ENCODE measurements at regions not wholly inside any gene's neighbourhood (a gene's known extent, or its start where the extent isn't known, plus 50 kb on each side); places are given as distances from the start of the nearest gene placed in this dataset.

GRCh38 chr11:80529726-80530125 is 1088.9 kb upstream of the TENM4 start:
- TF ChIP-seq CTCF (IDR thresholded peaks at IDR 0.05 in 2 of 3, conservative IDR thresholded peaks at IDR 0.05 in 1 of 3; ENCODE audit: control insufficient read depth in 2 of 3, extremely low read depth in 1 of 3, insufficient read depth in 1 of 3, low read depth in 3 of 3, low read length in 3 of 3): no peak
- TF ChIP-seq SMC3 (IDR thresholded peaks at IDR 0.05; ENCODE audit: borderline replicate concordance, low read length): no peak
- no peak for TF ChIP-seq CBFB (IDR thresholded peaks at IDR 0.05; ENCODE audit: low read depth)
- TF ChIP-seq MXI1 (IDR thresholded peaks at IDR 0.05; ENCODE audit: low read depth, low read length): no peak
- no peak for TF ChIP-seq POLR2A (IDR thresholded peaks at IDR 0.05; ENCODE audit: low read depth, low read length)
- TF ChIP-seq RFX5 (IDR thresholded peaks at IDR 0.05; ENCODE audit: low read depth, low read length): no peak
- no peak for TF ChIP-seq EZH2 (IDR thresholded peaks at IDR 0.05; ENCODE audit: borderline replicate concordance, control insufficient read depth, low read depth, low read length)
- no peak for TF ChIP-seq USF2 (IDR thresholded peaks at IDR 0.05; ENCODE audit: borderline replicate concordance, low read depth, low read length)
- TF ChIP-seq CEBPB (IDR thresholded peaks at IDR 0.05; ENCODE audit: borderline replicate concordance in 1 of 2, low read depth in 2 of 2, low read length in 2 of 2): no peak
- TF ChIP-seq TCF7 (IDR thresholded peaks at IDR 0.05; ENCODE audit: borderline replicate concordance): no peak
- TF ChIP-seq FOS (IDR thresholded peaks at IDR 0.05; ENCODE audit: borderline replicate concordance, extremely low read depth, insufficient read length): no peak
- TF ChIP-seq E4F1 (IDR thresholded peaks at IDR 0.05; ENCODE audit: borderline replicate concordance, partially characterized antibody): no peak
- TF ChIP-seq BCLAF1 (IDR thresholded peaks at IDR 0.05): no peak
